Fibroblast of skin of left biceps (primary cell): ENCODE measurements at regions not wholly inside any gene's neighbourhood (a gene's known extent, or its start where the extent isn't known, plus 50 kb on each side); places are given as distances from the start of the nearest gene placed in this dataset.

Experiments
- DNase-seq, 2 experiments: peaks; one replicate each; pipeline ENCODE4 v3.0.0-alpha.2; 2013; ENCODE audit warnings: low read depth in 2 of 2

GRCh38 chr3:8254489-8254888 is 247.1 kb upstream of the LMCD1 start:
- DNase-seq = no peak

DNA sequence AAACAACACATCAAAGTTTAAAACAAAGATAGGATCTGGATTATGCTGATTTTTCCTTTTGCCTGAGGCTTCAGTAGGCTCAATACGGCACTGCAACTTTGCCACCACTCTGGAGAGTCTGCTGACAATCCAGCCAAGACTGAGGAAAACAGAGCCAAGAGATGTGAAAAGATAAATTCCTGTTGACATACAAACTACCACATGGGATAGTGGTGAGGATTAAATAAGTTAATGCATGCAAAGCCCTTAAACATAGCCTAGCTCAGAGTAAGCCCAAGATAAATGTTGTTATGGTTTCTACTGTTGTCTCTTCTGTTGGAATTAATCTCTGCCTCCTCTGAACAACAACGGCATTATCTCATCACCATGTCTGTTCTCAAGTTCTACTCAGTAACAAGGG is 245.9 kb upstream of the LMCD1 start:
- DNase-seq = no peak

DNA sequence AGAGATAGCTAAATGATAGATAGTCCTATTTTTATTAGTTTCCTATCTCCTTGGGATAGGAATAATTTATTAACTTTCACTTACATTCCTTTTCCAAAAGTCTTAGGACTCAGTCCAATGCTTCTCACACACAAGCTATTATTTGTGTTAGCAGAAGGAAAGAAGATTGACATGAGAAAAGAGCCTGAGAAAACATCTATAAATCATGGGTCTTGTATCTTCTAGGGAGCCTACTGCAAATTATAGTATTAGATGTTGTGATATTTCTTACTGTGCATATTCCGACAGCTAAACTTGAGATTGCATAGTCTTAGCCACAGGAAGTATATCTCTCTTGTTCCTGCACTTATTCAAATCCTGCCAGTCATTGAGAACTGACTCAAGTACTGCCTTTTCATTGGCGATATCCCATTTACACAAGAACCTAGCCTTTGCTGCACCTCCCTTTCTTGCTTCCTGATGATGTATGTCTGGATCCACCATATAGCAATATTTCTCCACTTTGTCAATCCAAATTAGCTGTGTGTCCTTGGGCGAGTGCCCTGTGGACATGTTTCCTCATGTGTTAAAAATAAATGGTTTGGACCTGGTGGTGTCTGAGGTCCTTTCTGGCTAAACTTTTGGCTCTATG is 245.1 kb upstream of the LMCD1 start:
- DNase-seq = no peak

- no peak for DNase-seq
These were observed 240.6 kb upstream of the LMCD1 start for GRCh38 chr3:8261018-8261417.

DNA sequence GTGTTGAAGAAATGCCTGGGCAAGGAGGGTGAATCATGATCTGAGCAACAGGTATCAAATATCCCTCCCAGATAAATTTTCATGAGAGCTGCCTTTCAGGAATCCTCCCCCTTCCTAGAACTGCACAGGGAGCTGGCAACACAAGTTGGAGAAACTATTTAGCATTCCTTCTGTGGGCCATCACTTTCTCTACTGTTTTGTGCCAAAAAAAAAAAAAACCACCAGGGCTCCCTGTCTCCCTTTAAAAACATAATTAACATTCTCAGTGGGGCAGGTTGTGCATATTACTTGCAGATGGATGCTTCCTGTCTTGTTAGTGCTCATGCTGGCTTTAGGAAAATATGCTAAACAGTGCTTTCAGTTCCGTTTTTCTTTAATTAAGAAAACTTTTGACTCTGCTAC is 234.9 kb upstream of the LMCD1 start:
- DNase-seq = peak; percentile 10 to 31

- no peak for DNase-seq
These were observed 228.1 kb upstream of the LMCD1 start for GRCh38 chr3:8273479-8273878.

DNA sequence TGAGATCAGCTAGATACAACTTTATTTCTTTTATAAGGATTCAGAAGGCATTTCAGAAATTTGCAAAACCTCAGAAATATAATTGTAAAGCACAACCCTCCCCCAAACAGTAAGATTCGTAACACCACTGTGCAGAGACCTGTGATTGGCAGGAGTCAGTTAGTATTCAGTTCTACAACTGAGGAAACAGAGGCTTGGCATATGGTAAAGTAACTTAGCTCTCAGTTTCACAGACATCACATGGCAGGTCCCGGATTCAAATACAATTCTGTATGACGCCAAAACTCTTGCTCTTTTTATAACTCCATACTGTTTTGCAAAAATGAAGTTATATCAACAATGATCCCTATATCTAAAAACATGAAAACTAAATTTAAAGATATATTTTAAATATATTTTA is 225.6 kb upstream of the LMCD1 start:
- no peak for DNase-seq

DNA sequence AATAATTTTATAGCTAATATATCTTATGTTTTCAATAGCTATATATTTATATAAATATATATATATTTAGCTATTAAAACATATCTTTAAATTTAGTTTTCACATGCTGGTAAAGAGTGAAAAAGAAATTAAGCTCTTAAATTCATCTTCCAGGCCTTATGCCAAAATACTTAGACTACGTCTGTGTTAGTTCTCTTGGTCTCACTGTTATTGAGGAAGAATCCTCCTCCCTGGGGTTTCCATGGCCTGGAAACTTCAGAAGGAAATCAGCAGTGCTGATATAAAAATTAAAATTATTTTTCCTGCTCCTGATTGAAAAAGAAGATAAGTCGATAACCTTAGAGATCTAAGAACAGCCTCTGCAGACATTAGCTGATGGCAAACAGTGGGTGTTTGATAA is 225.1 kb upstream of the LMCD1 start:
- no peak for DNase-seq

GRCh38 chr3:8278448-8278847 is 223.2 kb upstream of the LMCD1 start:
- no peak for DNase-seq

- no peak for DNase-seq
These were observed 222.1 kb upstream of the LMCD1 start for GRCh38 chr3:8279476-8279875.

DNA sequence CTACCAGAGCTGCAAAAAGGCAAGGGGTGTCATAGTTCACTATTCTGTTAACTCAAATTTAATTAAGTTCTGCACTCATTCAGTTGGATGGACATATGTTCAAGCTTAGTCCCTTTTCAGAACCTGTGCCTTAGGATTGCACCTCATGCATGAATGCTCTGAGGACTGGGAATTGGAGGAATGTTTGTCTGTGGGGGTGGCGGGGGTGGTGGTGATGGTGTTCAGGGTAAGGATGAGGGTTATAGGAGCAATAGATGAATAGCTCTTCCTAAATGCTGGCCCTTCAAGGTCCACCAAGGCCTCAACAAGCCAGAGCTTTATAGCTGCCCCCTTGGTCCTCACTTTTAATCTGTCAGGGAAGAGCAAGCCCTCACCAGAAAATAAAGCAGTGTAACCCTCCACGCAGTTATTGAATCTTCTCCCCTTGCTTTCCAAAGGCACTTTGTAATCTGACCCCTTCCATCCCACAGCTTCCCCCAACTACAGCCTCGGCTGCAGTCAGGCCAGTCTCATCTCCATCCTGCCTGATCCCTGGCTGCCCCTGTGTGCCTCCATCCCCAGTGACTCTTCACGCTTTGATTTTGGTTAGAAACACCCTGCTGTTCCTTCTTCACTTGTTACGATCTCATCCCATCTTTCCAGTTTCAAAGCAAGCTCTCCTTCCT is 221.6 kb upstream of the LMCD1 start:
- DNase-seq = no peak

- no peak for DNase-seq
These were observed 219.0 kb upstream of the LMCD1 start for GRCh38 chr3:8282541-8283165.

DNA sequence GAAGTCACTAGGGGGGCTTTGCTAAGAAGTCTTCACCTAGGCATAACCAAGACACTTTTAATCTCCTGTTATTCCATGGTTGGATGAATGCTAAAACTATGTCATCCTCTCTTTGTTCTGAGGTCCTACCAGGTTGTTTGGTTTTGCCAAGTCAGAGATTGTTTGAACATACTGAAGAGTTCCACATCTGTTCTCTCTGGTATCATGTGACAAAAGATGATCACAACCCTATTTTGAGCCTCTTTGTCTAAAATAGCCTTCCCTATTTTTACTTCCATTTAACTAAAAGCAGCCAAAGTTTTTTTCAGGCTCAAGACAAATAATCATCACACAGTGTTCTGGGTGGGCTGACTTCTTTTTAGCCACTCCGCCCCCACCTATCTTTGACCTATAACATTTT is 218.4 kb upstream of the LMCD1 start:
- no peak for DNase-seq

DNA sequence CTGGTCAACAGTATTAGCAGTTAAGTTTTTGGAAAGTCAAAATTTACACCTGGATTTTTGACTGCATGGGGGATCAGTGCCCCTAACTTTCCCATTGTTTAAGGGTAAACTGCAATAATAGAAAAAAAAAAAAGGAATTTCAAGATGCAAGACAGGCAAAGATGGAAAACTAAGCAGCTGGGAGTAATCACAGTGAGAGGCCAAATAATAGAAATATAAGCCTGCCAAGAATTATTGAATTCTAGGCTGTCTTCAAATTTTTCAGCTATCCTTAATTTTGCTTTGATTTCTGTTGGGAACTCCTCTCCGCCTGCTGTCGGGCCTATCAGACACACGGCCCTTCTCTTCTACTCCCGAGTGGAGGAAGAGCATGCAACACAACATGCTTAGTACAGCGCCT is 215.5 kb upstream of the LMCD1 start:
- DNase-seq = no peak

GRCh38 chr3:8286749-8287148 is 214.9 kb upstream of the LMCD1 start:
- DNase-seq = no peak

GRCh38 chr3:8290611-8291010 is 211.0 kb upstream of the LMCD1 start:
- no peak for DNase-seq

- no peak for DNase-seq
These were observed 205.2 kb upstream of the LMCD1 start for GRCh38 chr3:8296461-8296860.

DNA sequence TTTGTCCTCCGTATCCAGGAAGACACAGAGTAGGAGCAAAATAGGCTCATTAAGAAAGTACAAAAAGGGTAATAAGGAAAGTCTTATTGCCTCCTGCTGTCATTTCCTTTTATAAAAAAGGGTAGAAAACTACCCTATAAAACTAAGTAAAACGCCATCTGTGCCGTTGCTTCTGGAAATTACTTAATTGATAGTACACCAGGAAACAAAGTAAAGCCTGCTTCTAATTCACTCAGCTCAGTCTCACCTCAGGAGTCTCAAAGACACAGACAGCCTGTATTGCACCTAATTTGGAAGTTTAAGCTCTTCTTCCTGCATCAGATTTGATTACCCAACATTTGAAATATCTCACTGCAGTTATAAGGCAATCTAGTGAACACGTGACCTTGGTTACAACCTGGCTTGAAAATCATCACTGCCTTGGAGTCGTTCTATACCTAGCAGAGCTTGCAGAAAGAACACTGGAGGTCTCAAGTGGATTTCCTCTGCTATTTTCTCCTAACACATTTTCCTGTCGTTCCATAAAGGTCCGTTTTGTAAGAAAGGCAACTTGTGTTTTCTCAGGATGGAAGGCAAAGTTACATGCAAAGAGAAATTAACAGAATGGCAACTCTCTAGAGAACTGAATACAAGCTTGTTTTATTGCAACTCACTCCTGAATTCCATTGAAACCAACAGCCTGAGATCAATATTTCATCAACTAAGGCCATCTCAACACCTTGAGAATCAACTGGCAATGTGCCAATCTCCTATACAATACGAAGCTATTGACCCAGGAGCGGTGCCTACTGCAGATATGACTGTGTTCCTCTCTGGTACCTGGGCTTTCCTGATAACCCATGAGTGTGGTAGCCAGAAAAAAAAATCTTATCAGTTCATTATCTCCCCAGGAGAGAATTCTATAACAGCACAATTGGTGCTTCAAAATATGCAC is 203.3 kb upstream of the LMCD1 start:
- no peak for DNase-seq

DNA sequence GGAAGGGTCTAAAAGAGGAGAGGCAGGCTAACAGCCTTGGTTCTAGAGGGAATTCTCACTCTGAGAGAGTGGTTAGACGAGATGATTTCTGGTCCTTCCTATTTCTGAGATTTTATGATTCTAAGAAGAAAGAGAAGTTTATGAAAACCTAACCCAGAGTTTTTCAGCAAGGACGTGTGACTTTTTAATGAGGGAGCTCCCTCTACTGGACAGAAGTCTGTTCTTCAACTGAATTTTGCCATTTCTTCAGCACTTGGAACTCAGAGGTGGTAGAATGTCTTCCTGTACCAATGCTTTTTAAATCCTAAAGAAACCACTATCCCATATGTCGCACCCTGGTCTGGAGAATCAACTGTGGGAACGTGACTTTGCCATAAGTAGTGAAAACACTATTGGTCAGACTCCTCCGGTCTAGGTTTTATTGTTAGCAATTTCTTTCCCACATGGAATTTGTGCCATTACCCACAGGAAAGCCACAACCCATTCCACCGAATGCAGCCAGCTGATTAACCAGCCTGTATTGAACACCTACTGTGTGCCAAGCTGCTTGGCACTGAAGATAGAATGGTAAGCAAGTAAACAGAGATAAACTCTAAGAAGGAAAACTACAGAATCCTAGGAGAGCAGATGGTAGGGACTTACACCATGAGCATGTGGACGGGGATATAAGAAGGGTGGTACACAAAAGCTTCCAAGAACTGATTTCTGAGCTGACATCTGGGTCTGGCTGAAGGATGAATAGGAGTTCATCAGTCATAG is 199.5 kb upstream of the LMCD1 start:
- DNase-seq = peak; percentile 19 to 33

DNA sequence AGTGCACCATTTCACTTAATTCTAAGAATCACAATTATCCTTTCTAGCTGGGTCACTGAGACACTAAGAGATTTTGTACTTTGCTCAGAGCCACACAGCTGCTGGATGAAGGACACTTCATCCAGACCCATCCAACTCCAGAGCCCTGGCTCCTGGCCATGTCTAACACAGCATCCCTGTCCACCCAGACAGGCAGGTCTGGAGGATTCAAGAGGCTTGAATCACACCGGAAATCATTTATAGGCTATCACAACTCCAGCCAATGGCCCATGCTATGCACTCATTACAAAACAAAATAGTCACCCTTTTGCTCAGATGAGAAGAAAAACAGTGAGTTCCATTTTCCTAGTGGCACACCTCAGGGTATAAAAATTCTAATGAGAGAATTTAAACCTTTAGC is 198.2 kb upstream of the LMCD1 start:
- no peak for DNase-seq

GRCh38 chr3:8305371-8305770 is 196.3 kb upstream of the LMCD1 start:
- DNase-seq = no peak
